K562 (cell line): ENCODE measurements at regions not wholly inside any gene's neighbourhood (a gene's known extent, or its start where the extent isn't known, plus 50 kb on each side); places are given as distances from the start of the nearest gene placed in this dataset.

Experiments used
- ATAC-seq: fragments of 200-7000 bp; cut with Tn5 transposase; 3 replicates; pipeline ENCODE4 v1.9.1; 2020; ENCODE audit warnings: moderate library complexity
- BruUV-seq: library from RNA; stranded (reverse); fragments of 400-500 nt; replicated peaks from 2 replicates; lab custom pipeline; 2021; lab: Mats Ljungman, UMichigan
- CTCF ChIA-PET: fragments of 300-600 bp; formaldehyde crosslinking; extraction: SDS; loops from one replicate; lab custom pipeline; 2021; ENCODE audit warnings: low intra/inter-chr PET ratio; lab: Yijun Ruan, JAX
- POLR2A ChIA-PET: fragments of 300-600, 350-650 bp; sonication (Branson Sonifier 250); formaldehyde crosslinking; extraction: SDS; loops from one replicate; lab custom pipeline; 2021; ENCODE audit warnings: antibody characterized with exemption, inconsistent platforms; lab: Yijun Ruan, JAX
- DNase-seq, 4 experiments: peaks; one replicate each; pipeline versions ENCODE4 v3.0.0 to v3.0.0-alpha.2; 2011 to 2018; ENCODE audit warnings: low spot score in 3 of 4, mixed read lengths in 3 of 4; ENCODE audit errors: extremely low read depth in 1 of 4
- FAIRE-seq: peaks from 2 replicates; lab custom pipeline; 2011; peaks lifted over from hg19 to GRCh38; lab: Jason Lieb, UNC
- H2AFZ ChIP-seq: 2 replicates; pipeline ENCODE4 v1.6.0; 2011; ENCODE audit warnings: low read depth, low read length, control low read depth, inconsistent platforms
- H3K27ac ChIP-seq: fragments of 200-600 bp; 3 replicates; pipeline ENCODE4 v1.8.0; 2011; ENCODE audit warnings: low read depth, mild to moderate bottlenecking, control low read depth, inconsistent platforms, low read length, moderate library complexity, mixed read lengths; ENCODE audit errors: extremely low read depth
- H3K27me3 ChIP-seq, 2 experiments: fragments of 300-600 bp in 1 of 2; 2 replicates in 1 of 2; 3 replicates in 1 of 2; pipeline versions ENCODE4 v1.6.0 to v1.8.0; 2011; ENCODE audit warnings: inconsistent platforms in 2 of 2, low read length in 2 of 2, mild to moderate bottlenecking in 1 of 2, mixed read lengths in 1 of 2, moderate library complexity in 1 of 2; ENCODE audit not compliant: control insufficient read depth in 2 of 2, insufficient read depth in 2 of 2
- H3K36me3 ChIP-seq: fragments of 300-600 bp; 3 replicates; pipeline ENCODE4 v1.8.0; 2011; ENCODE audit warnings: mild to moderate bottlenecking, low read length, inconsistent platforms; ENCODE audit not compliant: control insufficient read depth, insufficient read depth
- H3K4me1 ChIP-seq, 2 experiments: fragments of 200-600 bp in 1 of 2; replicated peaks in 1 of 2; 2 replicates in 1 of 2; 3 replicates in 1 of 2; pipeline versions ENCODE4 v1.5.1 to v1.8.0; 2011; ENCODE audit warnings: inconsistent platforms in 2 of 2, low read length in 2 of 2, mild to moderate bottlenecking in 1 of 2, mixed read lengths in 1 of 2, moderate library complexity in 1 of 2; ENCODE audit not compliant: control insufficient read depth in 2 of 2, insufficient read depth in 2 of 2
- H3K4me2 ChIP-seq: 2 replicates; pipeline ENCODE4 v1.6.1; 2011; ENCODE audit warnings: low read length, control low read depth, inconsistent platforms, mixed read lengths; ENCODE audit not compliant: insufficient read depth
- H3K4me3 ChIP-seq: fragments of 200-600 bp; sonication (generic), shearing (Covaris generic); 2 replicates; pipeline ENCODE4 v1.5.1; 2016; ENCODE audit warnings: control low read depth, inconsistent platforms
- H3K79me2 ChIP-seq: fragments of 200-600 bp; 3 replicates; pipeline ENCODE4 v1.8.0; 2011; ENCODE audit warnings: low read length, inconsistent platforms; ENCODE audit not compliant: control insufficient read depth, insufficient read depth
- H3K9ac ChIP-seq, 2 experiments: 2 replicates each; pipeline versions ENCODE4 v1.6.0 to v1.6.1; 2011; ENCODE audit warnings: low read depth in 2 of 2, low read length in 2 of 2, control low read depth in 1 of 2, inconsistent platforms in 1 of 2, mild to moderate bottlenecking in 1 of 2, mixed read lengths in 1 of 2; ENCODE audit not compliant: insufficient read depth in 1 of 2
- H3K9me1 ChIP-seq: one replicate; pipeline ENCODE4 v1.6.0; 2011; ENCODE audit warnings: inconsistent platforms, mild to moderate bottlenecking, low read length, moderate library complexity; ENCODE audit not compliant: control insufficient read depth, insufficient read depth
- H3K9me3 ChIP-seq: replicated peaks from 2 replicates; pipeline ENCODE4 v1.5.1; 2011; ENCODE audit warnings: low read depth, low read length, inconsistent platforms; ENCODE audit not compliant: control insufficient read depth, insufficient read depth
- H4K20me1 ChIP-seq: replicated peaks from 2 replicates; pipeline ENCODE4 v1.6.1; 2011; ENCODE audit warnings: low read length, inconsistent platforms, mixed read lengths; ENCODE audit not compliant: control insufficient read depth, insufficient read depth
- PCBP1 ChIP-seq: fragments of 200-400 bp; formaldehyde crosslinking; IDR thresholded peaks from 2 replicates; pipeline ENCODE4 v1.6.1; 2018; ENCODE audit warnings: mild to moderate bottlenecking, low read depth, low read length; ENCODE audit not compliant: poor library complexity, severe bottlenecking
- TRIM28 ChIP-seq: fragments of 450-650 bp; IDR thresholded peaks from 2 replicates; pipeline ENCODE4 v1.6.1; 2017
- WGBS: fragments of 100-300 bp; shearing (Covaris generic); methylation state at CpG from one replicate; pipeline ENCODE4 v1.1.6; 2016; ENCODE audit warnings: low coverage, mixed read lengths; ENCODE audit not compliant: insufficient coverage; ENCODE audit errors: missing lambda C conversion rate; 5-methylcytosine and 5-hydroxymethylcytosine counted together
- in situ Hi-C: fragments of 300-500 bp; cut with MboI; formaldehyde crosslinking; loops from 4 replicates; pipeline ENCODE4 v1.15.0; 2018; ENCODE audit warnings: inconsistent platforms, mixed read lengths
- intact Hi-C: fragments of 100-400 bp; cut with micrococcal nuclease; formaldehyde crosslinking; loops from 2 replicates; pipeline ENCODE4 v1.14.2; 2022
- TF ChIP-seq, protein P1 (sequence below): sonication (generic); formaldehyde crosslinking; IDR thresholded peaks from 2 replicates; pipeline ENCODE4 v1.8.0; 2023; ENCODE audit warnings: mild to moderate bottlenecking, missing genetic modification reagents
- TF ChIP-seq, protein P2 (sequence below): fragments of 250-450 bp; sonication (Bioruptor Pico); IDR thresholded peaks from 2 replicates; pipeline ENCODE4 v1.8.0; 2022; ENCODE audit warnings: inconsistent platforms

DNA sequence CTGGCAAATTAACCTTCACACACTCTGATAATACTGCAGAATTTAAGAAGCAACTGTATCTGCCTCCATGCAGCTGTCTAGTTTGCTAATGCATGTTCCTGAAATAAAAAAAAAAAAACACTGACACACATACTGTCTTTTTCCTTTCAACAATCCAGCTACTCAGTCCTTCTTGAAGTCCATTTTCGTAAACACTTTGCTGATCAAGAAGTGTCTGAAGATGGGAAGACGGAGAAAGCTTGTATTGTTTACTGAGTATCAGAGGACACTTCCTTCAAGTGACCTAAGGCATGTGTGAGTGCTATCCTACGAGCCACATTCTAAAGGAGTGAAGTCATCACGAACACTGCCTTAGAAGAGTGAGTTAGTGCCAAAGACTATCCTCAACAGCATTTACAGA is 82.6 kb downstream of the LUZP4 start:
- DNase-seq (no peak), FAIRE-seq (no peak)
- no peak overlapping the region for H3K27ac ChIP-seq

More for the DNA sequence above, 82.6 kb downstream of the LUZP4 start:
- Histone ChIP-seq H3K4me3 (no peak overlapping the region), H3K9ac (no peak overlapping the region), H3K4me1 (no peaks in the 10 kb centered on the region), H3K36me3 (no peaks in the 10 kb centered on the region), H3K27me3 (no peaks in the 10 kb centered on the region), H3K9me1 (no peaks in the 10 kb centered on the region), H3K9me3 (no peaks in the 10 kb centered on the region), H3K79me2 (no peaks in the 10 kb centered on the region), H3K4me2 (no peak overlapping the region), H4K20me1 (no peaks in the 10 kb centered on the region), H2AFZ (no peak overlapping the region)
- 0% methylated on average over 4 of the region's 4 CpGs for WGBS
- POLR2A ChIA-PET, result no interaction called here
- CTCF ChIA-PET, result no interaction called here
- intact Hi-C loops, result no loop called here
- no peak for ATAC-seq
- in situ Hi-C loops, result no loop called here
- TF ChIP-seq, protein P1, sequence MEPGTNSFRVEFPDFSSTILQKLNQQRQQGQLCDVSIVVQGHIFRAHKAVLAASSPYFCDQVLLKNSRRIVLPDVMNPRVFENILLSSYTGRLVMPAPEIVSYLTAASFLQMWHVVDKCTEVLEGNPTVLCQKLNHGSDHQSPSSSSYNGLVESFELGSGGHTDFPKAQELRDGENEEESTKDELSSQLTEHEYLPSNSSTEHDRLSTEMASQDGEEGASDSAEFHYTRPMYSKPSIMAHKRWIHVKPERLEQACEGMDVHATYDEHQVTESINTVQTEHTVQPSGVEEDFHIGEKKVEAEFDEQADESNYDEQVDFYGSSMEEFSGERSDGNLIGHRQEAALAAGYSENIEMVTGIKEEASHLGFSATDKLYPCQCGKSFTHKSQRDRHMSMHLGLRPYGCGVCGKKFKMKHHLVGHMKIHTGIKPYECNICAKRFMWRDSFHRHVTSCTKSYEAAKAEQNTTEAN, result no peak
- TF ChIP-seq TRIM28, result no peak
- TF ChIP-seq, protein P2, sequence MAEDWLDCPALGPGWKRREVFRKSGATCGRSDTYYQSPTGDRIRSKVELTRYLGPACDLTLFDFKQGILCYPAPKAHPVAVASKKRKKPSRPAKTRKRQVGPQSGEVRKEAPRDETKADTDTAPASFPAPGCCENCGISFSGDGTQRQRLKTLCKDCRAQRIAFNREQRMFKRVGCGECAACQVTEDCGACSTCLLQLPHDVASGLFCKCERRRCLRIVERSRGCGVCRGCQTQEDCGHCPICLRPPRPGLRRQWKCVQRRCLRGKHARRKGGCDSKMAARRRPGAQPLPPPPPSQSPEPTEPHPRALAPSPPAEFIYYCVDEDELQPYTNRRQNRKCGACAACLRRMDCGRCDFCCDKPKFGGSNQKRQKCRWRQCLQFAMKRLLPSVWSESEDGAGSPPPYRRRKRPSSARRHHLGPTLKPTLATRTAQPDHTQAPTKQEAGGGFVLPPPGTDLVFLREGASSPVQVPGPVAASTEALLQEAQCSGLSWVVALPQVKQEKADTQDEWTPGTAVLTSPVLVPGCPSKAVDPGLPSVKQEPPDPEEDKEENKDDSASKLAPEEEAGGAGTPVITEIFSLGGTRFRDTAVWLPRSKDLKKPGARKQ, result no peak
- no peak for TF ChIP-seq PCBP1
- BruUV-seq, result no TSS peak
